ENCODE measurements at regions not wholly inside any gene's neighbourhood (a gene's known extent, or its start where the extent isn't known, plus 50 kb on each side); places are given as distances from the start of the nearest gene placed in this dataset.

- Histone ChIP-seq H3K4me3 (ENCODE audit: insufficient read depth, low read depth, low read length) (no peak overlapping the region), H3K27ac (ENCODE audit: low read depth, low read length) (no peak overlapping the region), H3K9ac (ENCODE audit: low read length) (no peak overlapping the region), H3K9me3 (ENCODE audit: insufficient read depth, low read depth, low read length) (no peaks in the 10 kb centered on the region), H3K79me2 (ENCODE audit: insufficient read depth, low read length) (no peaks in the 10 kb centered on the region), H3K4me1 (ENCODE audit: insufficient read depth, low read length) (no peaks in the 10 kb centered on the region), H3K27me3 (ENCODE audit: insufficient read depth, low read length) (no peaks in the 10 kb centered on the region), H3K4me2 (ENCODE audit: low read length) (no peak overlapping the region), H2AFZ (ENCODE audit: low read depth, low read length) (no peak overlapping the region), H4K20me1 (ENCODE audit: insufficient read depth, low read length) (no peaks in the 10 kb centered on the region), H3K36me3 (ENCODE audit: insufficient read depth, low read length) (no peaks in the 10 kb centered on the region)
- H3K4me1 Mint-ChIP-seq (ENCODE audit: low read depth, unreplicated experiment) = peaks cover 2% of the 10 kb centered on the region
- no peak overlapping the region for H3K4me3 Mint-ChIP-seq (ENCODE audit: unreplicated experiment)
- TF ChIP-seq EZH2 (IDR thresholded peaks at IDR 0.05; ENCODE audit: insufficient read depth, low read length) = no peak
- TF ChIP-seq, protein P1, sequence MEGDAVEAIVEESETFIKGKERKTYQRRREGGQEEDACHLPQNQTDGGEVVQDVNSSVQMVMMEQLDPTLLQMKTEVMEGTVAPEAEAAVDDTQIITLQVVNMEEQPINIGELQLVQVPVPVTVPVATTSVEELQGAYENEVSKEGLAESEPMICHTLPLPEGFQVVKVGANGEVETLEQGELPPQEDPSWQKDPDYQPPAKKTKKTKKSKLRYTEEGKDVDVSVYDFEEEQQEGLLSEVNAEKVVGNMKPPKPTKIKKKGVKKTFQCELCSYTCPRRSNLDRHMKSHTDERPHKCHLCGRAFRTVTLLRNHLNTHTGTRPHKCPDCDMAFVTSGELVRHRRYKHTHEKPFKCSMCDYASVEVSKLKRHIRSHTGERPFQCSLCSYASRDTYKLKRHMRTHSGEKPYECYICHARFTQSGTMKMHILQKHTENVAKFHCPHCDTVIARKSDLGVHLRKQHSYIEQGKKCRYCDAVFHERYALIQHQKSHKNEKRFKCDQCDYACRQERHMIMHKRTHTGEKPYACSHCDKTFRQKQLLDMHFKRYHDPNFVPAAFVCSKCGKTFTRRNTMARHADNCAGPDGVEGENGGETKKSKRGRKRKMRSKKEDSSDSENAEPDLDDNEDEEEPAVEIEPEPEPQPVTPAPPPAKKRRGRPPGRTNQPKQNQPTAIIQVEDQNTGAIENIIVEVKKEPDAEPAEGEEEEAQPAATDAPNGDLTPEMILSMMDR (IDR thresholded peaks at IDR 0.05; ENCODE audit: insufficient read depth, low read depth, low read length) = no peak
- no peaks in the 10 kb centered on the region for H3K36me3 Mint-ChIP-seq (ENCODE audit: low read depth, unreplicated experiment)
- H3K27me3 Mint-ChIP-seq (ENCODE audit: low read depth, unreplicated experiment) = no peaks in the 10 kb centered on the region
- H3K27ac Mint-ChIP-seq (ENCODE audit: unreplicated experiment) = no peak overlapping the region
- no peak for DNase-seq (ENCODE audit: low read depth)
- H3K9me3 Mint-ChIP-seq (ENCODE audit: unreplicated experiment) = no peaks in the 10 kb centered on the region
- no peak for FAIRE-seq
These were observed 645.5 kb downstream of the C12orf50 start for GRCh38 chr12:87383680-87384079.

- Histone ChIP-seq H3K27ac (ENCODE audit: low read depth, low read length) (no peak overlapping the region), H3K9me3 (ENCODE audit: insufficient read depth, low read depth, low read length) (no peaks in the 10 kb centered on the region), H3K4me3 (ENCODE audit: insufficient read depth, low read depth, low read length) (no peak overlapping the region), H3K36me3 (ENCODE audit: insufficient read depth, low read length) (no peaks in the 10 kb centered on the region), H3K79me2 (ENCODE audit: insufficient read depth, low read length) (no peaks in the 10 kb centered on the region), H3K27me3 (ENCODE audit: insufficient read depth, low read length) (no peaks in the 10 kb centered on the region), H4K20me1 (ENCODE audit: insufficient read depth, low read length) (no peaks in the 10 kb centered on the region), H2AFZ (ENCODE audit: low read depth, low read length) (no peak overlapping the region), H3K9ac (ENCODE audit: low read length) (no peak overlapping the region), H3K4me1 (ENCODE audit: insufficient read depth, low read length) (no peaks in the 10 kb centered on the region), H3K4me2 (ENCODE audit: low read length) (no peak overlapping the region)
- H3K9me3 Mint-ChIP-seq (ENCODE audit: unreplicated experiment) = no peaks in the 10 kb centered on the region
- no peak for DNase-seq (ENCODE audit: low read depth)
- H3K4me3 Mint-ChIP-seq (ENCODE audit: unreplicated experiment) = no peak overlapping the region
- TF ChIP-seq, protein P1 (IDR thresholded peaks at IDR 0.05; ENCODE audit: insufficient read depth, low read depth, low read length) = no peak
- TF ChIP-seq EZH2 (IDR thresholded peaks at IDR 0.05; ENCODE audit: insufficient read depth, low read length) = no peak
- FAIRE-seq = no peak
- H3K27ac Mint-ChIP-seq (ENCODE audit: unreplicated experiment) = no peak overlapping the region
- H3K4me1 Mint-ChIP-seq (ENCODE audit: low read depth, unreplicated experiment) = peaks cover 2% of the 10 kb centered on the region
- H3K27me3 Mint-ChIP-seq (ENCODE audit: low read depth, unreplicated experiment) = no peaks in the 10 kb centered on the region
- H3K36me3 Mint-ChIP-seq (ENCODE audit: low read depth, unreplicated experiment) = no peaks in the 10 kb centered on the region
These were observed 646.1 kb downstream of the C12orf50 start for GRCh38 chr12:87382959-87383566.

- Histone ChIP-seq H3K9me3 (ENCODE audit: insufficient read depth, low read depth, low read length) (no peaks in the 10 kb centered on the region), H3K4me2 (ENCODE audit: low read length) (no peak overlapping the region), H2AFZ (ENCODE audit: low read depth, low read length) (no peak overlapping the region), H3K9ac (ENCODE audit: low read length) (no peak overlapping the region), H3K4me3 (ENCODE audit: insufficient read depth, low read depth, low read length) (no peak overlapping the region), H4K20me1 (ENCODE audit: insufficient read depth, low read length) (no peaks in the 10 kb centered on the region), H3K27ac (ENCODE audit: low read depth, low read length) (no peak overlapping the region), H3K79me2 (ENCODE audit: insufficient read depth, low read length) (no peaks in the 10 kb centered on the region), H3K36me3 (ENCODE audit: insufficient read depth, low read length) (no peaks in the 10 kb centered on the region), H3K27me3 (ENCODE audit: insufficient read depth, low read length) (no peaks in the 10 kb centered on the region), H3K4me1 (ENCODE audit: insufficient read depth, low read length) (no peaks in the 10 kb centered on the region)
- Mint-ChIP-seq H3K9me3 (ENCODE audit: unreplicated experiment) (no peaks in the 10 kb centered on the region), H3K4me1 (ENCODE audit: low read depth, unreplicated experiment) (peaks cover 2% of the 10 kb centered on the region), H3K36me3 (ENCODE audit: low read depth, unreplicated experiment) (no peaks in the 10 kb centered on the region), H3K4me3 (ENCODE audit: unreplicated experiment) (no peak overlapping the region), H3K27me3 (ENCODE audit: low read depth, unreplicated experiment) (no peaks in the 10 kb centered on the region), H3K27ac (ENCODE audit: unreplicated experiment) (no peak overlapping the region)
- no peak for DNase-seq (ENCODE audit: low read depth)
- FAIRE-seq = no peak
- TF ChIP-seq, protein P1 (IDR thresholded peaks at IDR 0.05; ENCODE audit: insufficient read depth, low read depth, low read length) = no peak
- no peak for TF ChIP-seq EZH2 (IDR thresholded peaks at IDR 0.05; ENCODE audit: insufficient read depth, low read length)
These were observed 646.8 kb downstream of the C12orf50 start for GRCh38 chr12:87382436-87382835.

Measured in astrocyte (in vitro differentiated cells and primary cell).